ENCODE measurements at regions not wholly inside any gene's neighbourhood (a gene's known extent, or its start where the extent isn't known, plus 50 kb on each side); places are given as distances from the start of the nearest gene placed in this dataset.
"Not testable (repeated sequence)": the region's sequence is repeated elsewhere in the genome, so short reads cannot be mapped to it uniquely, and the experiment has no call there.

GRCh38 chr22:33122439-33122838 lies 64.3 kb upstream of the SYN3 start:
- not testable (repeated sequence) for TF ChIP-seq CTCF, POLR2A (IDR thresholded peaks at IDR 0.05)

Data from ovary (tissue), 3 donors.